Ishikawa (cell line): ENCODE measurements at regions not wholly inside any gene's neighbourhood (a gene's known extent, or its start where the extent isn't known, plus 50 kb on each side); places are given as distances from the start of the nearest gene placed in this dataset.

Experiments
- CEBPB ChIP-seq: IDR thresholded peaks from 2 replicates; pipeline ENCODE4 v1.6.1; 2012
- CREB1 ChIP-seq: IDR thresholded peaks from 2 replicates; pipeline ENCODE4 v1.6.1; 2012; ENCODE audit warnings: low read depth
- EGR1 ChIP-seq: IDR thresholded peaks from 2 replicates; pipeline ENCODE4 v1.6.1; 2012
- EP300 ChIP-seq: IDR thresholded peaks from 2 replicates; pipeline ENCODE4 v1.6.1; 2012; ENCODE audit warnings: borderline replicate concordance
- FOXM1 ChIP-seq: IDR thresholded peaks from 2 replicates; pipeline ENCODE4 v1.6.1; 2012; ENCODE audit warnings: low read depth, borderline replicate concordance
- MAX ChIP-seq: IDR thresholded peaks from 2 replicates; pipeline ENCODE4 v1.6.1; 2012
- NFIC ChIP-seq: IDR thresholded peaks from 2 replicates; pipeline ENCODE4 v1.6.1; 2012
- RAD21 ChIP-seq: IDR thresholded peaks from 2 replicates; pipeline ENCODE4 v1.6.1; 2012; ENCODE audit warnings: low read depth
- TAF1 ChIP-seq: IDR thresholded peaks from 2 replicates; pipeline ENCODE4 v1.6.1; 2012; ENCODE audit warnings: low read depth, mild to moderate bottlenecking
- TCF12 ChIP-seq: IDR thresholded peaks from 2 replicates; pipeline ENCODE4 v1.6.1; 2012; ENCODE audit warnings: low read depth
- TEAD4 ChIP-seq: IDR thresholded peaks from 2 replicates; pipeline ENCODE4 v1.6.1; 2012
- YY1 ChIP-seq: IDR thresholded peaks from 2 replicates; pipeline ENCODE4 v1.6.1; 2012; ENCODE audit warnings: low read depth
- ZBTB7A ChIP-seq: IDR thresholded peaks from 2 replicates; pipeline ENCODE4 v1.6.1; 2012; ENCODE audit warnings: low read depth
- TF ChIP-seq, protein P1 (sequence below): IDR thresholded peaks from 2 replicates; pipeline ENCODE4 v1.6.1; 2012; ENCODE audit warnings: low read depth, mild to moderate bottlenecking
- TF ChIP-seq, protein P2 (sequence below): IDR thresholded peaks from 2 replicates; pipeline ENCODE4 v1.6.1; 2012

- no peak for TF ChIP-seq MAX
- TF ChIP-seq CREB1, result no peak
- TF ChIP-seq NFIC, result no peak
- no peak for TF ChIP-seq CEBPB
- TF ChIP-seq RAD21, result no peak
- no peak for TF ChIP-seq TAF1
- TF ChIP-seq EP300, result no peak
- TF ChIP-seq TCF12, result no peak
- no peak for TF ChIP-seq TEAD4
- TF ChIP-seq, protein P1, sequence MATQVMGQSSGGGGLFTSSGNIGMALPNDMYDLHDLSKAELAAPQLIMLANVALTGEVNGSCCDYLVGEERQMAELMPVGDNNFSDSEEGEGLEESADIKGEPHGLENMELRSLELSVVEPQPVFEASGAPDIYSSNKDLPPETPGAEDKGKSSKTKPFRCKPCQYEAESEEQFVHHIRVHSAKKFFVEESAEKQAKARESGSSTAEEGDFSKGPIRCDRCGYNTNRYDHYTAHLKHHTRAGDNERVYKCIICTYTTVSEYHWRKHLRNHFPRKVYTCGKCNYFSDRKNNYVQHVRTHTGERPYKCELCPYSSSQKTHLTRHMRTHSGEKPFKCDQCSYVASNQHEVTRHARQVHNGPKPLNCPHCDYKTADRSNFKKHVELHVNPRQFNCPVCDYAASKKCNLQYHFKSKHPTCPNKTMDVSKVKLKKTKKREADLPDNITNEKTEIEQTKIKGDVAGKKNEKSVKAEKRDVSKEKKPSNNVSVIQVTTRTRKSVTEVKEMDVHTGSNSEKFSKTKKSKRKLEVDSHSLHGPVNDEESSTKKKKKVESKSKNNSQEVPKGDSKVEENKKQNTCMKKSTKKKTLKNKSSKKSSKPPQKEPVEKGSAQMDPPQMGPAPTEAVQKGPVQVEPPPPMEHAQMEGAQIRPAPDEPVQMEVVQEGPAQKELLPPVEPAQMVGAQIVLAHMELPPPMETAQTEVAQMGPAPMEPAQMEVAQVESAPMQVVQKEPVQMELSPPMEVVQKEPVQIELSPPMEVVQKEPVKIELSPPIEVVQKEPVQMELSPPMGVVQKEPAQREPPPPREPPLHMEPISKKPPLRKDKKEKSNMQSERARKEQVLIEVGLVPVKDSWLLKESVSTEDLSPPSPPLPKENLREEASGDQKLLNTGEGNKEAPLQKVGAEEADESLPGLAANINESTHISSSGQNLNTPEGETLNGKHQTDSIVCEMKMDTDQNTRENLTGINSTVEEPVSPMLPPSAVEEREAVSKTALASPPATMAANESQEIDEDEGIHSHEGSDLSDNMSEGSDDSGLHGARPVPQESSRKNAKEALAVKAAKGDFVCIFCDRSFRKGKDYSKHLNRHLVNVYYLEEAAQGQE, result no peak
- TF ChIP-seq, protein P2, sequence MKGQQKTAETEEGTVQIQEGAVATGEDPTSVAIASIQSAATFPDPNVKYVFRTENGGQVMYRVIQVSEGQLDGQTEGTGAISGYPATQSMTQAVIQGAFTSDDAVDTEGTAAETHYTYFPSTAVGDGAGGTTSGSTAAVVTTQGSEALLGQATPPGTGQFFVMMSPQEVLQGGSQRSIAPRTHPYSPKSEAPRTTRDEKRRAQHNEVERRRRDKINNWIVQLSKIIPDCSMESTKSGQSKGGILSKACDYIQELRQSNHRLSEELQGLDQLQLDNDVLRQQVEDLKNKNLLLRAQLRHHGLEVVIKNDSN, result no peak
- TF ChIP-seq FOXM1, result no peak
- no peak for TF ChIP-seq ZBTB7A
- TF ChIP-seq YY1, result no peak
- no peak for TF ChIP-seq EGR1
Measured at GRCh38 chr2:220999356-220999755, 572.7 kb downstream of the EPHA4 start.

DNA sequence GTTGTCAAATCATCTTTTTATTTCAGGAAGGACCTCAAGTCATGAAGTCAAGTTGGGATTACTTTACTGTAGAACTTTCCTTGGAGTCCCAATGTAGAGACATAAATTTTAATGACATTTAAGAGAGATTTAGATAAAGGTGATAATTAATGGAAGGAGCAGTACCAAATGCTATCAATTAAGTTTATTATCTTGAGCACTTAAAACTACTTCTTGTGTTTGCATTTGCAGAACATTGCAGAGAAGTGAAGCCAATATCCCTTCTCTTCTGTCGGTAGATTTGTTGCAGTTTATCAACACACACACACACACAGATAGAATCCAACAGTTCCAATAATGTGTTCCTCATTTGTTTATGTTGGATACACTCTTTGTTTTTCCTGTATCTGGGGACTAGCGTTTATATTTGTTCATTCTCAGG lies 570.7 kb downstream of the EPHA4 start:
- TF ChIP-seq NFIC (no peak), CREB1 (no peak), TAF1 (no peak), FOXM1 (no peak)

DNA sequence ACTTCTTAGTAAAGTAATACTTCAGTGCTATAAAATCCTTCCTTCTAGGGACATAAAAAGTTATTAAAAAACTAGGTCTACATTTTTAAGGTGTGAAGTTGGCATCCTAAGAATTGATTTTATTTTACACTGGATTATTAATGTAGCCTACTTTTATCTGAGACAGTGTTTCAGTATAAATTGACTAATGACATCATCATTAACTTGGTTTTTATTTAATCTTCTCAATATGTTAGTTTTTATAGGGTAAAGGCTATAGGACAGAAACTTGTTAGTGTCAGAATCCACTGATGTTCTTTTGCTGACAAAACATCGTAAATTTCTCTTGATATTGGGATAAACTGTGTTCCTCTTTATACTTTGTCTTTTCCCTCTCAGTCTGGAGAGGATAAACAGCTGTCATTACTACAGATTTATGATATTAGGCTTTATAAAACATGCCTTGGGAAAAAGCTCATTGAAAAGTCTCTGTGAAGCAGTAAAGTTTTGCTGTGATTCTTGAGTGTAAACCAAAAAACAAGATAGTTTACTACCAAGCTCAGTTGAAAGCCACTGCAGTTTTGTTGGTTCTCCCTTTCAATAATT lies 569.9 kb downstream of the EPHA4 start:
- TF ChIP-seq FOXM1, result no peak
- TF ChIP-seq NFIC, result no peak
- TF ChIP-seq ZBTB7A, result no peak
- TF ChIP-seq TAF1, result no peak
- TF ChIP-seq EP300, result no peak
- no peak for TF ChIP-seq TCF12
- TF ChIP-seq, protein P1, result no peak
- TF ChIP-seq CEBPB, result no peak
- no peak for TF ChIP-seq CREB1
- TF ChIP-seq YY1, result no peak
- TF ChIP-seq EGR1, result no peak
- TF ChIP-seq, protein P2, result no peak
- no peak for TF ChIP-seq TEAD4
- no peak for TF ChIP-seq RAD21
- no peak for TF ChIP-seq MAX

GRCh38 chr2:221005338-221005737 lies 566.8 kb downstream of the EPHA4 start:
- no peak for TF ChIP-seq TEAD4
- TF ChIP-seq MAX, result no peak
- TF ChIP-seq, protein P2, result no peak
- TF ChIP-seq TAF1, result no peak
- no peak for TF ChIP-seq FOXM1
- TF ChIP-seq EP300, result no peak
- no peak for TF ChIP-seq NFIC
- no peak for TF ChIP-seq ZBTB7A
- no peak for TF ChIP-seq CREB1
- no peak for TF ChIP-seq RAD21
- TF ChIP-seq YY1, result no peak
- no peak for TF ChIP-seq TCF12
- TF ChIP-seq, protein P1, result no peak
- no peak for TF ChIP-seq EGR1
